SK-N-SH (cell line): ENCODE measurements at regions not wholly inside any gene's neighbourhood (a gene's known extent, or its start where the extent isn't known, plus 50 kb on each side); places are given as distances from the start of the nearest gene placed in this dataset.

Experiments
- CTCF ChIP-seq: fragments of 200-600 bp; sonication (generic); IDR thresholded peaks from 2 replicates; pipeline ENCODE4 v1.6.1; 2017; ENCODE audit warnings: antibody characterized with exemption, mild to moderate bottlenecking, moderate library complexity
- EZH2phosphoT487 ChIP-seq: fragments of 200-600 bp; sonication (generic); IDR thresholded peaks from 2 replicates; pipeline ENCODE4 v1.6.1; 2017; ENCODE audit warnings: low read depth, mixed run types, mild to moderate bottlenecking, antibody characterized with exemption, moderate library complexity, borderline replicate concordance
- FOSL2 ChIP-seq: IDR thresholded peaks from 2 replicates; pipeline ENCODE4 v1.4.0; 2012; ENCODE audit warnings: low read depth, mild to moderate bottlenecking, moderate library complexity, borderline replicate concordance
- GABPA ChIP-seq: IDR thresholded peaks from 2 replicates; pipeline ENCODE4 v1.4.0; 2012; ENCODE audit warnings: low read depth, mild to moderate bottlenecking
- GATA2 ChIP-seq: sonication (generic); formaldehyde crosslinking; IDR thresholded peaks from 2 replicates; pipeline ENCODE4 v1.5.0; 2020; ENCODE audit warnings: mild to moderate bottlenecking, missing genetic modification reagents
- JUND ChIP-seq: IDR thresholded peaks from 2 replicates; pipeline ENCODE4 v1.4.0; 2012
- POLR2AphosphoS5 ChIP-seq: IDR thresholded peaks from 2 replicates; pipeline ENCODE4 v1.6.1; 2012; ENCODE audit warnings: low read depth, low read length
- RCOR1 ChIP-seq: fragments of 150-350 bp; IDR thresholded peaks from 2 replicates; pipeline ENCODE4 v1.6.1; 2017; ENCODE audit warnings: antibody characterized with exemption, low read length
- RXRA ChIP-seq: IDR thresholded peaks from 2 replicates; pipeline ENCODE4 v1.4.0; 2012; ENCODE audit warnings: low read depth, mild to moderate bottlenecking, borderline replicate concordance
- TF ChIP-seq, protein P1 (sequence below): fragments of 150-350 bp; IDR thresholded peaks from 2 replicates; pipeline ENCODE4 v1.6.1; 2017; ENCODE audit warnings: antibody characterized with exemption, low read length, low read depth, borderline replicate concordance

DNA sequence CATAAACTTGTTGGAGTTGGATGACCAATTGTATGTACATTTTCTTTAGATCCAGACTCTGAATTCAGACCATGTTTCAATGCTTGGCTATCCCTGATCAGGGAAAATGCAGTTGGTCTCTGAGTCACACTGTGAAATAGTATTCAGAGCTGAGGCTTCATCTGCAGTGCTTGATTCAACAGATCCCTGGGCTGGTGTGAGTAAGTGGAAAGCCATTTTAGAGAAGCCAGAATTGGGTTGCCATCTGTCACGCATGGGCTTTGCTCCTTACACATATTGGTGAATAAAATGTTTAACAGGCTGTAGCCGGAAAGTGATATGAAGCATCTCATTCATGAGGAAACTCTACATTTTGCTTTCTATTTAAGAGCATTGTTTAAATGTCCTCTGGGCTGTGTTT, 50.0 kb upstream of the ACYP2 start:
- no peak for TF ChIP-seq CTCF
- no peak for TF ChIP-seq GABPA
- peak; percentile 69 for TF ChIP-seq FOSL2
- no peak for TF ChIP-seq EZH2phosphoT487
- TF ChIP-seq POLR2AphosphoS5: no peak
- TF ChIP-seq, protein P1, sequence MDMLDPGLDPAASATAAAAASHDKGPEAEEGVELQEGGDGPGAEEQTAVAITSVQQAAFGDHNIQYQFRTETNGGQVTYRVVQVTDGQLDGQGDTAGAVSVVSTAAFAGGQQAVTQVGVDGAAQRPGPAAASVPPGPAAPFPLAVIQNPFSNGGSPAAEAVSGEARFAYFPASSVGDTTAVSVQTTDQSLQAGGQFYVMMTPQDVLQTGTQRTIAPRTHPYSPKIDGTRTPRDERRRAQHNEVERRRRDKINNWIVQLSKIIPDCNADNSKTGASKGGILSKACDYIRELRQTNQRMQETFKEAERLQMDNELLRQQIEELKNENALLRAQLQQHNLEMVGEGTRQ: no peak
- no peak for TF ChIP-seq RXRA
- TF ChIP-seq GATA2 (CRISPR knock-in tag): no peak
- peak; percentile 56; the same call in 1 of the 2 replicates for TF ChIP-seq JUND
- TF ChIP-seq RCOR1: no peak
